ENCODE measurements at regions not wholly inside any gene's neighbourhood (a gene's known extent, or its start where the extent isn't known, plus 50 kb on each side); places are given as distances from the start of the nearest gene placed in this dataset.

DNA sequence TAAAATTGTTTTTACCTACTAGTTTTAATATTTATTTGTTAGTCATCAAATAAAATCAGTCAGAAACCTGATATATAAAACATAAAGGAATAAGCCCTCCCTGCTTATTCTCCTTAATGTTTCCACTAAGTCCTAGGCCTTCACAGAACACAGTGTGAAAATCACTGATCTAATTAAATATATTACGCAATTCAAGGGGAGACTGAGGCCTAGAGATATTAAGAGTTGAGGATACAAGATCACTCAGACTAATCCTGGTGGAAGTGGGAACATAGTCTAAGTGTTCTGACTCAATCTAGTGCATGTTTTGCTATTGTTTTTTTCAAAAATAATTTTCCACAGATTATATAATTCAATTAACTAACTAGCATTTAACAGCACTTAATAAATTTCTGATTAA is 401.1 kb downstream of the SLCO4C1 start:
- intact Hi-C loops (cut with micrococcal nuclease) (no loop called here), dilution Hi-C loops (cut with MboI; ENCODE audit: extremely low pct_ligation_motif_present, low sequenced_read_pairs) (no loop called here)
- CTCF ChIA-PET = no interaction called here
- POLR2A ChIA-PET = no interaction called here
- no TSS peak for BruUV-seq (replicated peaks)
- no peaks in the 10 kb centered on the region for H3K4me1 ChIP-seq (ENCODE audit: control insufficient read depth, extremely low read depth, insufficient read depth, low read length)
- no peak overlapping the region for H3K4me2 ChIP-seq (ENCODE audit: insufficient read depth, low read length)
- H3K4me3 ChIP-seq (replicated peaks in 1 of 3; ENCODE audit: insufficient read depth in 1 of 3, low read depth in 1 of 3, low read length in 3 of 3) = no peak overlapping the region
- no peak overlapping the region for H3K9ac ChIP-seq (replicated peaks; ENCODE audit: extremely low read depth, insufficient read depth, low read length)
- no peaks in the 10 kb centered on the region for H3K36me3 ChIP-seq (ENCODE audit: control insufficient read depth in 2 of 2, extremely low read depth in 1 of 2, insufficient read depth in 2 of 2, low read length in 2 of 2)
- no peaks in the 10 kb centered on the region for H4K20me1 ChIP-seq (replicated peaks; ENCODE audit: control insufficient read depth, extremely low read depth, insufficient read depth, low read length)
- no peak overlapping the region for H2AFZ ChIP-seq (ENCODE audit: low read depth, low read length)
- H3K79me2 ChIP-seq (ENCODE audit: control insufficient read depth, insufficient read depth, low read length) = no peaks in the 10 kb centered on the region
- no peak for DNase-seq (ENCODE audit: low read depth, low spot score)
- FAIRE-seq = no peak
- no peaks in the 10 kb centered on the region for H3K9me1 ChIP-seq (replicated peaks; ENCODE audit: control insufficient read depth, extremely low read depth, insufficient read depth, low read length)
- H3K9me3 ChIP-seq (replicated peaks; ENCODE audit: control insufficient read depth, insufficient read depth, low read length) = no peaks in the 10 kb centered on the region
- H3K27me3 ChIP-seq (ENCODE audit: control insufficient read depth in 2 of 2, insufficient read depth in 2 of 2, low read length in 2 of 2) = no peaks in the 10 kb centered on the region
- no peak overlapping the region for H3K27ac ChIP-seq (ENCODE audit: insufficient read depth, low read depth, low read length)
- TF ChIP-seq, protein P1, sequence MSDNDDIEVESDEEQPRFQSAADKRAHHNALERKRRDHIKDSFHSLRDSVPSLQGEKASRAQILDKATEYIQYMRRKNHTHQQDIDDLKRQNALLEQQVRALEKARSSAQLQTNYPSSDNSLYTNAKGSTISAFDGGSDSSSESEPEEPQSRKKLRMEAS (IDR thresholded peaks at IDR 0.05; ENCODE audit: insufficient read depth, insufficient read length) = no peak
- no peak for TF ChIP-seq POLR2A (IDR thresholded peaks at IDR 0.05; ENCODE audit: low read depth, low read length)

DNA sequence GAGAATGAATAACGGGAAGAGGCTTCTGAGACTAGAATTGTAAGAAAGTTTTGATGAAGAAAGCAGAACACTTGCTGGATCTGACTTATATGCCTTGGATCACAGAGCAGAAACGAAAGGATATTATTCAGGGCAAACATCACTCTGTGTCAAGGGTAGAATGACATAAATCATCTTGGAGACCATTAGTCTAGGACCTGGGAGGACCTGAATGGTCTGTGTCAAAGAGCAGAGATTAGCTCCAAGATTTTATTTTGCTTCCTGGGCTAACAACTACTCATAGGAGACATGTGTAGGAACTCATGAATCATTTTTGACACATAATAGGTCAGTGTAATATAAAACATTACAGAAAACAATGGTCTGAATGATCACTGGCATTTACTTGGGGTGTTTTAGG is 417.9 kb downstream of the SLCO4C1 start:
- intact Hi-C loops (cut with micrococcal nuclease) (no loop called here), dilution Hi-C loops (cut with MboI; ENCODE audit: extremely low pct_ligation_motif_present, low sequenced_read_pairs) (no loop called here)
- no peak for FAIRE-seq
- DNase-seq (ENCODE audit: low read depth, low spot score) = no peak
- POLR2A ChIA-PET = no interaction called here
- no peaks in the 10 kb centered on the region for H4K20me1 ChIP-seq (replicated peaks; ENCODE audit: control insufficient read depth, extremely low read depth, insufficient read depth, low read length)
- TF ChIP-seq EZH2 (IDR thresholded peaks at IDR 0.05; ENCODE audit: borderline replicate concordance, low read depth, low read length, severe bottlenecking) = no peak
- TF ChIP-seq, protein P1 (IDR thresholded peaks at IDR 0.05; ENCODE audit: insufficient read depth, insufficient read length) = no peak
- TF ChIP-seq GATA2 (IDR thresholded peaks at IDR 0.05; ENCODE audit: insufficient read depth, insufficient read length, low read depth, low read length) = no peak
- TF ChIP-seq, protein P2, sequence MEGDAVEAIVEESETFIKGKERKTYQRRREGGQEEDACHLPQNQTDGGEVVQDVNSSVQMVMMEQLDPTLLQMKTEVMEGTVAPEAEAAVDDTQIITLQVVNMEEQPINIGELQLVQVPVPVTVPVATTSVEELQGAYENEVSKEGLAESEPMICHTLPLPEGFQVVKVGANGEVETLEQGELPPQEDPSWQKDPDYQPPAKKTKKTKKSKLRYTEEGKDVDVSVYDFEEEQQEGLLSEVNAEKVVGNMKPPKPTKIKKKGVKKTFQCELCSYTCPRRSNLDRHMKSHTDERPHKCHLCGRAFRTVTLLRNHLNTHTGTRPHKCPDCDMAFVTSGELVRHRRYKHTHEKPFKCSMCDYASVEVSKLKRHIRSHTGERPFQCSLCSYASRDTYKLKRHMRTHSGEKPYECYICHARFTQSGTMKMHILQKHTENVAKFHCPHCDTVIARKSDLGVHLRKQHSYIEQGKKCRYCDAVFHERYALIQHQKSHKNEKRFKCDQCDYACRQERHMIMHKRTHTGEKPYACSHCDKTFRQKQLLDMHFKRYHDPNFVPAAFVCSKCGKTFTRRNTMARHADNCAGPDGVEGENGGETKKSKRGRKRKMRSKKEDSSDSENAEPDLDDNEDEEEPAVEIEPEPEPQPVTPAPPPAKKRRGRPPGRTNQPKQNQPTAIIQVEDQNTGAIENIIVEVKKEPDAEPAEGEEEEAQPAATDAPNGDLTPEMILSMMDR (IDR thresholded peaks at IDR 0.05; ENCODE audit: extremely low read depth in 1 of 2, insufficient read depth in 1 of 2, low read depth in 1 of 2, low read length in 2 of 2) = no peak
- TF ChIP-seq JUN (IDR thresholded peaks at IDR 0.05; ENCODE audit: borderline replicate concordance, insufficient read depth, insufficient read length, low read depth) = no peak
- no peak for TF ChIP-seq FOS (IDR thresholded peaks at IDR 0.05; ENCODE audit: borderline replicate concordance, insufficient read depth, low read length)
- no peak for TF ChIP-seq MYC (IDR thresholded peaks at IDR 0.05; ENCODE audit: low read depth, low read length)
- no peak for TF ChIP-seq POLR2A (IDR thresholded peaks at IDR 0.05; ENCODE audit: low read depth, low read length)
- TF ChIP-seq POLR2AphosphoS5 (IDR thresholded peaks at IDR 0.05; ENCODE audit: insufficient read depth, low read depth, low read length) = no peak
- H3K36me3 ChIP-seq (ENCODE audit: control insufficient read depth in 2 of 2, extremely low read depth in 1 of 2, insufficient read depth in 2 of 2, low read length in 2 of 2) = no peaks in the 10 kb centered on the region
- no peak overlapping the region for H2AFZ ChIP-seq (ENCODE audit: low read depth, low read length)
- H3K27me3 ChIP-seq (ENCODE audit: control insufficient read depth in 2 of 2, insufficient read depth in 2 of 2, low read length in 2 of 2) = no peaks in the 10 kb centered on the region
- no peak overlapping the region for H3K4me3 ChIP-seq (replicated peaks in 1 of 3; ENCODE audit: insufficient read depth in 1 of 3, low read depth in 1 of 3, low read length in 3 of 3)
- no peaks in the 10 kb centered on the region for H3K9me1 ChIP-seq (replicated peaks; ENCODE audit: control insufficient read depth, extremely low read depth, insufficient read depth, low read length)
- BruUV-seq (replicated peaks) = no TSS peak
- CTCF ChIA-PET = no interaction called here
- H3K4me2 ChIP-seq (ENCODE audit: insufficient read depth, low read length) = no peak overlapping the region
- H3K79me2 ChIP-seq (ENCODE audit: control insufficient read depth, insufficient read depth, low read length) = no peaks in the 10 kb centered on the region
- H3K27ac ChIP-seq (ENCODE audit: insufficient read depth, low read depth, low read length) = no peak overlapping the region
- peaks cover 2% of the 10 kb centered on the region for H3K9me3 ChIP-seq (replicated peaks; ENCODE audit: control insufficient read depth, insufficient read depth, low read length)
- H3K4me1 ChIP-seq (ENCODE audit: control insufficient read depth, extremely low read depth, insufficient read depth, low read length) = no peaks in the 10 kb centered on the region
- no peak overlapping the region for H3K9ac ChIP-seq (replicated peaks; ENCODE audit: extremely low read depth, insufficient read depth, low read length)
